Spleen (tissue), 7 donors: ENCODE measurements at regions not wholly inside any gene's neighbourhood (a gene's known extent, or its start where the extent isn't known, plus 50 kb on each side); places are given as distances from the start of the nearest gene placed in this dataset.

Experiments used
- CTCF ChIP-seq, 11 experiments: fragments of 200-600 bp in 7 of 11; fragments of 450-650 bp in 4 of 11; sonication (generic) in 4 of 11; IDR thresholded peaks in 8 of 11; conservative IDR thresholded peaks in 3 of 11; 1 replicate in 7 of 11; 2 replicates in 4 of 11; pipeline versions ENCODE4 v1.4.0 to v1.8.0; 2016 to 2021; ENCODE audit warnings: antibody characterized with exemption in 11 of 11, inconsistent platforms in 4 of 11, mild to moderate bottlenecking in 1 of 11
- POLR2A ChIP-seq, 3 donors: fragments of 450-650 bp; IDR thresholded peaks; one replicate each; pipeline ENCODE4 v1.5.1; 2017; ENCODE audit warnings: antibody characterized with exemption in 3 of 3, mild to moderate bottlenecking in 1 of 3
- POLR2AphosphoS5 ChIP-seq, 3 donors: sonication (generic); formaldehyde crosslinking; IDR thresholded peaks; one replicate each; pipeline ENCODE4 v1.5.1; 2017; ENCODE audit warnings: antibody characterized with exemption in 3 of 3
- donor health status: DM: no; HTN: no; CAD: no; lungs with moderate emphysema.
- donor health status: DM: no; HTN: no; CAD: no.
- donor health status: DM: no; HTN: no; CAD: no.

- no peak for TF ChIP-seq CTCF (IDR thresholded peaks at IDR 0.05 in 8 of 11, conservative IDR thresholded peaks at IDR 0.05 in 3 of 11)
- TF ChIP-seq POLR2A (IDR thresholded peaks at IDR 0.05) = no peak
- no peak for TF ChIP-seq POLR2AphosphoS5 (IDR thresholded peaks at IDR 0.05)
Measured at GRCh38 chr4:16438986-16439385, 212.7 kb upstream of the TAPT1 start.
